GM12891 (cell line): ENCODE measurements at regions not wholly inside any gene's neighbourhood (a gene's known extent, or its start where the extent isn't known, plus 50 kb on each side); places are given as distances from the start of the nearest gene placed in this dataset.

Source experiments
- PAX5 ChIP-seq: IDR thresholded peaks from 2 replicates; pipeline ENCODE4 v1.6.1; 2011; ENCODE audit warnings: low read length, moderate library complexity, mild to moderate bottlenecking; ENCODE audit not compliant: insufficient read depth, severe bottlenecking
- POLR2A ChIP-seq: IDR thresholded peaks from 2 replicates; pipeline ENCODE4 v1.6.1; 2011; ENCODE audit warnings: low read depth, low read length, control low read depth
- POLR2AphosphoS5 ChIP-seq: IDR thresholded peaks from 2 replicates; pipeline ENCODE4 v1.6.1; 2011; ENCODE audit warnings: low read depth, low read length, control low read depth
- SPI1 ChIP-seq: IDR thresholded peaks from 2 replicates; pipeline ENCODE4 v1.6.1; 2011; ENCODE audit warnings: low read depth, low read length, control low read depth
- TAF1 ChIP-seq: IDR thresholded peaks from 2 replicates; pipeline ENCODE4 v1.6.1; 2011; ENCODE audit warnings: low read depth, low read length, control low read depth

- TF ChIP-seq POLR2AphosphoS5 (no peak), PAX5 (no peak), POLR2A (no peak), TAF1 (no peak), SPI1 (no peak)
Measured at GRCh38 chr6:135655055-135655454, 157.5 kb upstream of the AHI1 start.
